Loucy (cell line): ENCODE measurements at regions not wholly inside any gene's neighbourhood (a gene's known extent, or its start where the extent isn't known, plus 50 kb on each side); places are given as distances from the start of the nearest gene placed in this dataset.

Experiments used
- CTCF ChIP-seq: fragments of 200-600 bp; sonication (generic); conservative IDR thresholded peaks from 2 replicates; pipeline ENCODE4 v1.5.1; 2014; ENCODE audit warnings: mild to moderate bottlenecking, antibody characterized with exemption, low read length
- EZH2phosphoT487 ChIP-seq: fragments of 200-600 bp; IDR thresholded peaks from 2 replicates; pipeline ENCODE4 v1.6.1; 2018; ENCODE audit warnings: antibody characterized with exemption, mild to moderate bottlenecking, moderate library complexity, borderline replicate concordance

- TF ChIP-seq CTCF, result no peak
- no peak for TF ChIP-seq EZH2phosphoT487
Observed at GRCh38 chr12:89155826-89156225, 196.5 kb downstream of the DUSP6 start.
